ENCODE measurements at regions not wholly inside any gene's neighbourhood (a gene's known extent, or its start where the extent isn't known, plus 50 kb on each side); places are given as distances from the start of the nearest gene placed in this dataset.

GRCh38 chr1:8133190-8133589, 107.1 kb upstream of the ERRFI1 start:
- TF ChIP-seq, protein P1, sequence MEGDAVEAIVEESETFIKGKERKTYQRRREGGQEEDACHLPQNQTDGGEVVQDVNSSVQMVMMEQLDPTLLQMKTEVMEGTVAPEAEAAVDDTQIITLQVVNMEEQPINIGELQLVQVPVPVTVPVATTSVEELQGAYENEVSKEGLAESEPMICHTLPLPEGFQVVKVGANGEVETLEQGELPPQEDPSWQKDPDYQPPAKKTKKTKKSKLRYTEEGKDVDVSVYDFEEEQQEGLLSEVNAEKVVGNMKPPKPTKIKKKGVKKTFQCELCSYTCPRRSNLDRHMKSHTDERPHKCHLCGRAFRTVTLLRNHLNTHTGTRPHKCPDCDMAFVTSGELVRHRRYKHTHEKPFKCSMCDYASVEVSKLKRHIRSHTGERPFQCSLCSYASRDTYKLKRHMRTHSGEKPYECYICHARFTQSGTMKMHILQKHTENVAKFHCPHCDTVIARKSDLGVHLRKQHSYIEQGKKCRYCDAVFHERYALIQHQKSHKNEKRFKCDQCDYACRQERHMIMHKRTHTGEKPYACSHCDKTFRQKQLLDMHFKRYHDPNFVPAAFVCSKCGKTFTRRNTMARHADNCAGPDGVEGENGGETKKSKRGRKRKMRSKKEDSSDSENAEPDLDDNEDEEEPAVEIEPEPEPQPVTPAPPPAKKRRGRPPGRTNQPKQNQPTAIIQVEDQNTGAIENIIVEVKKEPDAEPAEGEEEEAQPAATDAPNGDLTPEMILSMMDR (IDR thresholded peaks at IDR 0.05; ENCODE audit: low read length) = no peak
- no peak for TF ChIP-seq EZH2 (IDR thresholded peaks at IDR 0.05; ENCODE audit: borderline replicate concordance, low read length)
